ENCODE measurements at regions not wholly inside any gene's neighbourhood (a gene's known extent, or its start where the extent isn't known, plus 50 kb on each side); places are given as distances from the start of the nearest gene placed in this dataset.

- no peak for DNase-seq (ENCODE audit: low spot score)
- peaks cover 0 to 8% of the 10 kb centered on the region in 2 donors for H3K4me1 ChIP-seq
- H3K27me3 ChIP-seq: no peaks in the 10 kb centered on the region
- no peak overlapping the region for H3K4me3 ChIP-seq
- no peak for TF ChIP-seq CTCF (IDR thresholded peaks at IDR 0.05)
- H3K36me3 ChIP-seq: no peaks in the 10 kb centered on the region
- H3K27ac ChIP-seq: no peak overlapping the region
- H3K9me3 ChIP-seq: no peaks in the 10 kb centered on the region
Observed at GRCh38 chr11:70547386-70547785, 149.1 kb downstream of the CTTN start.

GRCh38 chr11:70547821-70548670 lies 149.7 kb downstream of the CTTN start:
- Histone ChIP-seq H3K36me3 (no peaks in the 10 kb centered on the region), H3K27ac (no peak overlapping the region), H3K27me3 (no peaks in the 10 kb centered on the region), H3K9me3 (no peaks in the 10 kb centered on the region), H3K4me3 (no peak overlapping the region), H3K4me1 (peaks cover 0 to 8% of the 10 kb centered on the region in 2 donors)
- no peak for DNase-seq (ENCODE audit: low spot score)
- no peak for TF ChIP-seq CTCF (IDR thresholded peaks at IDR 0.05)

DNA sequence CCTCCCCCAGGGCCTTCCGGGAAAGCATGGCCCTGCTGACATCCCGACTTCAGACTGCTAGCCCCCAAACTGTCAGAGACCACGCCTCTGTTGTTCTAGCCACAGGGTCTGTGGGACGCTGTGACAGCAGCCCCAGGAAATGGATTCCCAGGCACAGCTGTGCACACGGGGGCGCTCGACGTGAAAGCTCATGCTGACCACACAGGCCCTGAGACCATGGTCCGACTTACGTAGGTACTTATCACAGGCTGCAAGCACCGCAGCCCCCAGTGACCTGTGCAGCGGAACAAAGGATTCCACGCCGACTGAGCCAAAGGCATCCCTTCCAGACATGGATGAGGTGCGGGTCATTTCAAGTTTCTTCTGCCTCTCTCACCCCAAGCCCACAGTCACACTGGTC lies 150.6 kb downstream of the CTTN start:
- Histone ChIP-seq H3K27ac (no peak overlapping the region), H3K9me3 (no peaks in the 10 kb centered on the region), H3K27me3 (no peaks in the 10 kb centered on the region), H3K4me1 (peaks cover 0 to 8% of the 10 kb centered on the region in 2 donors), H3K36me3 (no peaks in the 10 kb centered on the region), H3K4me3 (no peak overlapping the region)
- TF ChIP-seq CTCF (IDR thresholded peaks at IDR 0.05): no peak
- no peak for DNase-seq (ENCODE audit: low spot score)

- no peak overlapping the region for H3K4me3 ChIP-seq
- no peak for TF ChIP-seq CTCF (IDR thresholded peaks at IDR 0.05)
- no peaks in the 10 kb centered on the region for H3K36me3 ChIP-seq
- H3K27me3 ChIP-seq: no peaks in the 10 kb centered on the region
- H3K4me1 ChIP-seq: peaks cover 0 to 8% of the 10 kb centered on the region in 2 donors
- H3K27ac ChIP-seq: no peak overlapping the region
- no peak for DNase-seq (ENCODE audit: low spot score)
- H3K9me3 ChIP-seq: no peaks in the 10 kb centered on the region
Observed at GRCh38 chr11:70549386-70549785, 151.1 kb downstream of the CTTN start.

DNA sequence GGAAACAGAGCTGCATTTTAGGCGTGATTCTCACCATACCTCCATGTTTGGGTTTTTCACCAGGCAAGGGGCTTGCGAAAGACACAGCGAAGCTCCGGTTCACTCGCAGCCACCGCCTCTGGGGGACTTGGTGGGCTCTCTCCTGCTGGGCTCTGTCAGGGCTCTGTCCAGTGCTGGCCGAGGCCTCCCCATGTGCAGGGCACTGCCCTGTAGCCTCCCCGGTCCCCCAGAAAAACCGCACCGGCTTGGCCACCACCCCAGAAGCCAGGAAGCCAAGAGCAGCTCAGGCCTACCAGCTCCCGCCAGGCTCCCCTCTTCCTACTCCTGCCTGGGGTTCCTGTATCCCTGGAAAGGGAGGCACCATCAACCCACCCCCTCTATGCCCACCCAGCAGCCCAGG lies 151.5 kb downstream of the CTTN start:
- Histone ChIP-seq H3K27ac (no peak overlapping the region), H3K9me3 (no peaks in the 10 kb centered on the region), H3K4me1 (peaks cover 0 to 8% of the 10 kb centered on the region in 2 donors), H3K36me3 (no peaks in the 10 kb centered on the region), H3K27me3 (no peaks in the 10 kb centered on the region), H3K4me3 (no peak overlapping the region)
- no peak for DNase-seq (ENCODE audit: low spot score)
- TF ChIP-seq CTCF (IDR thresholded peaks at IDR 0.05): no peak

All from right atrium auricular region (tissue), 2 donors.